H9 (cell line): ENCODE measurements at regions not wholly inside any gene's neighbourhood (a gene's known extent, or its start where the extent isn't known, plus 50 kb on each side); places are given as distances from the start of the nearest gene placed in this dataset.

ENCODE experiments used
- DNase-seq: peaks from one replicate; pipeline ENCODE4 v3.0.0-alpha.2; 2017
- H2AFZ ChIP-seq: one replicate; pipeline ENCODE4 v1.6.1; 2013; ENCODE audit warnings: mild to moderate bottlenecking, low read length, control low read depth, moderate library complexity
- H2AK5ac ChIP-seq: 2 replicates; pipeline ENCODE4 v1.6.1; 2013; ENCODE audit warnings: low read length, control low read depth, mixed read lengths; ENCODE audit not compliant: insufficient read length
- H2BK120ac ChIP-seq: one replicate; pipeline ENCODE4 v1.6.1; 2013; ENCODE audit warnings: low read depth, mild to moderate bottlenecking, low read length, control low read depth, inconsistent platforms; ENCODE audit not compliant: poor library complexity, severe bottlenecking
- H2BK12ac ChIP-seq: 2 replicates; pipeline ENCODE4 v1.6.1; 2013; ENCODE audit warnings: low read length, control low read depth, mixed read lengths, low read depth; ENCODE audit not compliant: insufficient read length
- H2BK15ac ChIP-seq: 2 replicates; pipeline ENCODE4 v1.6.1; 2013; ENCODE audit warnings: low read depth, low read length, control low read depth
- H2BK20ac ChIP-seq: one replicate; pipeline ENCODE4 v1.6.1; 2013; ENCODE audit warnings: low read depth, mild to moderate bottlenecking, low read length, control low read depth, inconsistent platforms; ENCODE audit not compliant: poor library complexity, severe bottlenecking
- H2BK5ac ChIP-seq: 2 replicates; pipeline ENCODE4 v1.6.1; 2013; ENCODE audit warnings: low read length, control low read depth, mixed read lengths; ENCODE audit not compliant: insufficient read length
- H3K14ac ChIP-seq: 2 replicates; pipeline ENCODE4 v1.6.1; 2013; ENCODE audit warnings: low read length, control low read depth; ENCODE audit not compliant: insufficient read depth
- H3K18ac ChIP-seq: 2 replicates; pipeline ENCODE4 v1.6.1; 2013; ENCODE audit warnings: low read depth, mild to moderate bottlenecking, mixed read lengths, low read length, control low read depth; ENCODE audit not compliant: insufficient read length
- H3K23ac ChIP-seq: 2 replicates; pipeline ENCODE4 v1.6.1; 2013; ENCODE audit warnings: low read length, control low read depth, mixed read lengths, low read depth; ENCODE audit not compliant: insufficient read length
- H3K23me2 ChIP-seq: 2 replicates; pipeline ENCODE4 v1.6.1; 2013; ENCODE audit warnings: low read depth, mild to moderate bottlenecking, mixed read lengths, low read length, control low read depth; ENCODE audit not compliant: insufficient read length, poor library complexity, severe bottlenecking
- H3K27ac ChIP-seq: 2 replicates; pipeline ENCODE4 v1.5.1; 2013; ENCODE audit warnings: low read length, control low read depth, mixed read lengths, low read depth; ENCODE audit not compliant: insufficient read length
- H3K27me3 ChIP-seq: 2 replicates; pipeline ENCODE4 v1.6.1; 2013; ENCODE audit warnings: low read length, control low read depth, inconsistent platforms; ENCODE audit not compliant: insufficient read depth
- H3K4ac ChIP-seq: 2 replicates; pipeline ENCODE4 v1.6.1; 2013; ENCODE audit warnings: low read depth, mild to moderate bottlenecking, control low read depth, inconsistent platforms, low read length, moderate library complexity
- H3K4me1 ChIP-seq: 2 replicates; pipeline ENCODE4 v1.6.1; 2013; ENCODE audit warnings: low read length, control low read depth, inconsistent platforms; ENCODE audit not compliant: insufficient read depth
- H3K4me2 ChIP-seq: 2 replicates; pipeline ENCODE4 v1.6.1; 2013; ENCODE audit warnings: low read length, control low read depth, mixed read lengths; ENCODE audit not compliant: insufficient read length, insufficient read depth
- H3K56ac ChIP-seq: 2 replicates; pipeline ENCODE4 v1.6.1; 2013; ENCODE audit warnings: low read depth, mild to moderate bottlenecking, mixed read lengths, low read length, control low read depth; ENCODE audit not compliant: insufficient read length
- H3K79me1 ChIP-seq: 2 replicates; pipeline ENCODE4 v1.6.1; 2013; ENCODE audit warnings: low read depth, mild to moderate bottlenecking, moderate library complexity, low read length, control low read depth, inconsistent platforms; ENCODE audit not compliant: insufficient read depth, poor library complexity, severe bottlenecking
- H3K79me2 ChIP-seq: 2 replicates; pipeline ENCODE4 v1.6.1; 2013; ENCODE audit warnings: low read length, control low read depth, inconsistent platforms; ENCODE audit not compliant: insufficient read depth
- H3K9ac ChIP-seq: 2 replicates; pipeline ENCODE4 v1.6.1; 2013; ENCODE audit warnings: low read length, control low read depth, mixed read lengths; ENCODE audit not compliant: insufficient read length; ENCODE audit errors: extremely low read depth
- H3K9me3 ChIP-seq: one replicate; pipeline ENCODE4 v1.6.1; 2013; ENCODE audit warnings: low read depth, low read length, inconsistent platforms; ENCODE audit not compliant: control insufficient read depth
- H3T11ph ChIP-seq: one replicate; pipeline ENCODE4 v1.6.1; 2013; ENCODE audit warnings: mild to moderate bottlenecking, low read length, control low read depth, inconsistent platforms
- H4K20me1 ChIP-seq: one replicate; pipeline ENCODE4 v1.6.1; 2013; ENCODE audit not compliant: control insufficient read depth, insufficient read length, insufficient read depth
- H4K5ac ChIP-seq: 2 replicates; pipeline ENCODE4 v1.6.1; 2013; ENCODE audit warnings: low read depth, mild to moderate bottlenecking, mixed read lengths, low read length, control low read depth; ENCODE audit not compliant: insufficient read length
- H4K8ac ChIP-seq: replicated peaks from 2 replicates; pipeline ENCODE4 v1.6.1; 2013; ENCODE audit warnings: low read length, control low read depth, mixed read lengths, low read depth; ENCODE audit not compliant: insufficient read length
- H4K91ac ChIP-seq: 2 replicates; pipeline ENCODE4 v1.6.1; 2013; ENCODE audit warnings: low read depth, mild to moderate bottlenecking, moderate library complexity, mixed read lengths, low read length, control low read depth; ENCODE audit not compliant: insufficient read length
- H3K27ac Mint-ChIP-seq, 3 experiments: 2 replicates in 2 of 3; 3 replicates in 1 of 3; pipeline ENCODE4 v1.8.0; 2020 to 2021; ENCODE audit warnings: mixed read lengths in 3 of 3, mild to moderate bottlenecking in 1 of 3, moderate library complexity in 1 of 3
- H3K27me3 Mint-ChIP-seq: 2 replicates; pipeline ENCODE4 v1.8.0; 2021; ENCODE audit warnings: low read depth, mild to moderate bottlenecking, moderate library complexity, mixed read lengths
- H3K36me3 Mint-ChIP-seq, 3 experiments: 2 replicates in 2 of 3; 3 replicates in 1 of 3; pipeline ENCODE4 v1.8.0; 2020 to 2021; ENCODE audit warnings: low read depth in 3 of 3, mixed read lengths in 3 of 3; ENCODE audit not compliant: insufficient read depth in 1 of 3
- H3K4me1 Mint-ChIP-seq, 2 experiments: 2 replicates each; pipeline ENCODE4 v1.8.0; 2020; ENCODE audit warnings: mixed read lengths in 2 of 2
- H3K4me3 Mint-ChIP-seq, 2 experiments: 2 replicates in 1 of 2; 3 replicates in 1 of 2; pipeline ENCODE4 v1.8.0; 2020 to 2021; ENCODE audit warnings: mild to moderate bottlenecking in 2 of 2, mixed read lengths in 2 of 2, moderate library complexity in 1 of 2
- H3K9me3 Mint-ChIP-seq, 2 experiments: 2 replicates in 1 of 2; 3 replicates in 1 of 2; pipeline ENCODE4 v1.8.0; 2020; ENCODE audit warnings: mild to moderate bottlenecking in 2 of 2, mixed read lengths in 2 of 2, moderate library complexity in 1 of 2
- CTCF ChIP-seq: fragments of 200-600 bp; sonication (generic); conservative IDR thresholded peaks from 3 replicates; pipeline ENCODE4 v1.8.0; 2021; ENCODE audit warnings: antibody characterized with exemption, mild to moderate bottlenecking
- WGBS: extraction: QIAGEN DNeasy Blood & Tissue Kit; methylation state at CpG from one replicate; pipeline ENCODE4 v1.1.7; 2013; ENCODE audit warnings: missing lambda C conversion rate, low lambda C conversion rate, mixed read lengths; ENCODE audit not compliant: insufficient read length; ENCODE audit errors: extremely low coverage; 5-methylcytosine and 5-hydroxymethylcytosine counted together

- H2AFZ ChIP-seq, result no peak overlapping the region
- no peak overlapping the region for H3K23ac ChIP-seq
- H4K91ac ChIP-seq, result no peak overlapping the region
- H2BK12ac ChIP-seq, result no peak overlapping the region
- DNase-seq, result no peak
- H3K4me2 ChIP-seq, result no peak overlapping the region
- no peak overlapping the region for H3K56ac ChIP-seq
- no peak overlapping the region; the same call in 1 of the 2 replicates for H3K14ac ChIP-seq
- H3K23me2 ChIP-seq, result no peaks in the 10 kb centered on the region
- Mint-ChIP-seq H3K4me1 (peaks cover 92 to 97% of the 10 kb centered on the region in 2 experiments), H3K36me3 (peaks cover 0 to 7% (median 0%) of the 10 kb centered on the region in 3 experiments; a peak in 4 of 7 replicates), H3K27ac (peak overlapping the region; percentile 72 to 92 (median 81); a peak in 6 of 7 replicates), H3K27me3 (no peaks in the 10 kb centered on the region; the same call in 1 of the 2 replicates), H3K4me3 (peak overlapping the region in 1 of 2 experiments; percentile 53; a peak in 1 of 5 replicates), H3K9me3 (no peaks in the 10 kb centered on the region)
- H4K5ac ChIP-seq, result no peak overlapping the region
- peaks cover 3% of the 10 kb centered on the region; the same call in 1 of the 2 replicates for H3K79me2 ChIP-seq
- no peak overlapping the region for H3K9ac ChIP-seq
- H2BK15ac ChIP-seq, result no peak overlapping the region
- H3K4me1 ChIP-seq, result peaks cover 33% of the 10 kb centered on the region
- no peak overlapping the region for H3T11ph ChIP-seq
- H2BK5ac ChIP-seq, result no peak overlapping the region
- no peak overlapping the region for H4K8ac ChIP-seq
- no CpG with 5 or more reads among the region's 10 CpGs for WGBS
- no peak overlapping the region for H2AK5ac ChIP-seq
- no peak overlapping the region for H2BK20ac ChIP-seq
- no peaks in the 10 kb centered on the region for H3K27me3 ChIP-seq
- H4K20me1 ChIP-seq, result no peaks in the 10 kb centered on the region
- H3K18ac ChIP-seq, result no peak overlapping the region
- no peaks in the 10 kb centered on the region for H3K9me3 ChIP-seq
- no peak overlapping the region for H3K4ac ChIP-seq
- H3K27ac ChIP-seq, result no peak overlapping the region
- no peak for TF ChIP-seq CTCF
- H3K79me1 ChIP-seq, result peaks cover 3% of the 10 kb centered on the region
- H2BK120ac ChIP-seq, result no peak overlapping the region
These were observed 52.4 kb downstream of the GLI2 start for GRCh38 chr2:120787822-120788700.
